Left ventricle myocardium superior (tissue), 1 donor: ENCODE measurements at regions not wholly inside any gene's neighbourhood (a gene's known extent, or its start where the extent isn't known, plus 50 kb on each side); places are given as distances from the start of the nearest gene placed in this dataset.

Source experiments
- ATAC-seq: fragments of 200-7000 bp; cut with Tn5 transposase; one replicate; pipeline ENCODE4 v1.9.1; 2020; ENCODE audit warnings: mild to moderate bottlenecking, moderate library complexity
- DNase-seq: peaks from one replicate; pipeline ENCODE4 v3.0.0-alpha.2; 2020
- intact Hi-C: fragments of 100-400 bp; cut with micrococcal nuclease; formaldehyde crosslinking; loops from one replicate; pipeline ENCODE4 v1.11.0; 2022
- donor health status: DM: no; HTN: yes; CAD: no; lungs with severe emphysema.

GRCh38 chr6:7047128-7047527, 60.6 kb upstream of the RREB1 start:
- intact Hi-C loops: no loop called here
- ATAC-seq (no peak), DNase-seq (no peak)

- DNase-seq (no peak), ATAC-seq (no peak)
- intact Hi-C loops: no loop called here
Observed at GRCh38 chr6:7047966-7048365, 59.8 kb upstream of the RREB1 start.

GRCh38 chr6:7048894-7049293, 58.9 kb upstream of the RREB1 start:
- DNase-seq (no peak), ATAC-seq (no peak)
- intact Hi-C loops: no loop called here

GRCh38 chr6:7050004-7050403, 57.8 kb upstream of the RREB1 start:
- ATAC-seq (no peak), DNase-seq (no peak)
- intact Hi-C loops: no loop called here

- DNase-seq: peak; percentile 74
- intact Hi-C loops: no loop called here
Observed at GRCh38 chr6:7050872-7051779, 56.6 kb upstream of the RREB1 start.

GRCh38 chr6:7051780-7052442, 55.9 kb upstream of the RREB1 start:
- intact Hi-C loops: no loop called here

More at GRCh38 chr6:7050872-7051779, 56.6 kb upstream of the RREB1 start:
- peak; percentile 71 for ATAC-seq

GRCh38 chr6:7052443-7053011, 55.2 kb upstream of the RREB1 start:
- intact Hi-C loops: no loop called here
- peak; percentile 77 for ATAC-seq
- peak; percentile 73 for DNase-seq

More at GRCh38 chr6:7051780-7052442, 55.9 kb upstream of the RREB1 start:
- ATAC-seq (peak; percentile 84), DNase-seq (peak; percentile 74)

GRCh38 chr6:7053125-7053774, 54.5 kb upstream of the RREB1 start:
- intact Hi-C loops: no loop called here
- DNase-seq (no peak), ATAC-seq (no peak)
